GM12864 (cell line): ENCODE measurements at regions not wholly inside any gene's neighbourhood (a gene's known extent, or its start where the extent isn't known, plus 50 kb on each side); places are given as distances from the start of the nearest gene placed in this dataset.

Experiments
- DNase-seq: peaks from one replicate; pipeline ENCODE4 v3.0.0-alpha.2; 2011; ENCODE audit warnings: low read depth
- H3K4me3 ChIP-seq: 2 replicates; pipeline ENCODE4 v1.5.1; 2011; ENCODE audit warnings: mild to moderate bottlenecking, low read depth, low read length, control low read depth
- TF ChIP-seq, protein P1 (sequence below): IDR thresholded peaks from 2 replicates; pipeline ENCODE4 v1.5.1; 2011; ENCODE audit warnings: low read depth, mild to moderate bottlenecking, moderate library complexity, low read length, control low read depth, inconsistent platforms; ENCODE audit errors: missing control alignments

DNA sequence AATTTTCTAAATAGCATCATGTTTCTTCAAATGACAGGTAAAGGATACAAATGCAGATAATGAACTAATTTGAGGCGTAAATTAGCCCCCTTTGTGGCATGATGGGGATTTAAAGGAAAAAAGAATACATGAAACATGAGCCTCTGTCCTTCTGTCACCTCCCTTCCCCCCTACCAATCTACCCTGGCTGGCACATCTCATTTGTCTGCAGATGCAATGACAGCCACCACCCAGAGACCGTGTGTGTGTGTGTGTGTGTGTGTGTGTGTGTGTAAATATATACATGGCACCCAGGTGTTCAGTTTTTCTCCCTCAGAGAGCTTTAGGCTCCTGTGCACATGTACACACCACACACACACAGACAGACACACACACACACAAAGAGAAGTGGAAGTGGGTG is 451.1 kb downstream of the RWDD3 start:
- DNase-seq = no peak
- TF ChIP-seq, protein P1, sequence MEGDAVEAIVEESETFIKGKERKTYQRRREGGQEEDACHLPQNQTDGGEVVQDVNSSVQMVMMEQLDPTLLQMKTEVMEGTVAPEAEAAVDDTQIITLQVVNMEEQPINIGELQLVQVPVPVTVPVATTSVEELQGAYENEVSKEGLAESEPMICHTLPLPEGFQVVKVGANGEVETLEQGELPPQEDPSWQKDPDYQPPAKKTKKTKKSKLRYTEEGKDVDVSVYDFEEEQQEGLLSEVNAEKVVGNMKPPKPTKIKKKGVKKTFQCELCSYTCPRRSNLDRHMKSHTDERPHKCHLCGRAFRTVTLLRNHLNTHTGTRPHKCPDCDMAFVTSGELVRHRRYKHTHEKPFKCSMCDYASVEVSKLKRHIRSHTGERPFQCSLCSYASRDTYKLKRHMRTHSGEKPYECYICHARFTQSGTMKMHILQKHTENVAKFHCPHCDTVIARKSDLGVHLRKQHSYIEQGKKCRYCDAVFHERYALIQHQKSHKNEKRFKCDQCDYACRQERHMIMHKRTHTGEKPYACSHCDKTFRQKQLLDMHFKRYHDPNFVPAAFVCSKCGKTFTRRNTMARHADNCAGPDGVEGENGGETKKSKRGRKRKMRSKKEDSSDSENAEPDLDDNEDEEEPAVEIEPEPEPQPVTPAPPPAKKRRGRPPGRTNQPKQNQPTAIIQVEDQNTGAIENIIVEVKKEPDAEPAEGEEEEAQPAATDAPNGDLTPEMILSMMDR = no peak
- H3K4me3 ChIP-seq = no peak overlapping the region

DNA sequence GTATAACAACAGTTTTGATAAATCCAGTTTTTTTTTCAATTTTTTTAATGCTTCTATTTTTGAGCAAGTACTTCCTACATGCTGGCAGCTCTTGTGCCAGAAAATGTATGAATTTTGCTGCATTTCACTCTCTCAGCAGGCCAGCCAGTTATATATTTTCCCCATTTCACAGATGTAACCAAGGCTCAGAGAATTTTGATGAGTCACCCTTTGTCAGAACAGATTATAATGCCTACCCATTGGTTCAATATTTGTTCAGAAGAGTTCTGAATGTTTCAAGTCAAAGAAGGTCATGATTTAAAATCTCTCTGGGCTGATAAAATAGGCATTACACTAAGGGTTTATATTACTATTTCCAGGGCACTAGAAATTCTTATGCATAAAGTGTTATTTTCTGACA is 452.2 kb downstream of the RWDD3 start:
- TF ChIP-seq, protein P1 = no peak
- no peak for DNase-seq
- H3K4me3 ChIP-seq = no peak overlapping the region

DNA sequence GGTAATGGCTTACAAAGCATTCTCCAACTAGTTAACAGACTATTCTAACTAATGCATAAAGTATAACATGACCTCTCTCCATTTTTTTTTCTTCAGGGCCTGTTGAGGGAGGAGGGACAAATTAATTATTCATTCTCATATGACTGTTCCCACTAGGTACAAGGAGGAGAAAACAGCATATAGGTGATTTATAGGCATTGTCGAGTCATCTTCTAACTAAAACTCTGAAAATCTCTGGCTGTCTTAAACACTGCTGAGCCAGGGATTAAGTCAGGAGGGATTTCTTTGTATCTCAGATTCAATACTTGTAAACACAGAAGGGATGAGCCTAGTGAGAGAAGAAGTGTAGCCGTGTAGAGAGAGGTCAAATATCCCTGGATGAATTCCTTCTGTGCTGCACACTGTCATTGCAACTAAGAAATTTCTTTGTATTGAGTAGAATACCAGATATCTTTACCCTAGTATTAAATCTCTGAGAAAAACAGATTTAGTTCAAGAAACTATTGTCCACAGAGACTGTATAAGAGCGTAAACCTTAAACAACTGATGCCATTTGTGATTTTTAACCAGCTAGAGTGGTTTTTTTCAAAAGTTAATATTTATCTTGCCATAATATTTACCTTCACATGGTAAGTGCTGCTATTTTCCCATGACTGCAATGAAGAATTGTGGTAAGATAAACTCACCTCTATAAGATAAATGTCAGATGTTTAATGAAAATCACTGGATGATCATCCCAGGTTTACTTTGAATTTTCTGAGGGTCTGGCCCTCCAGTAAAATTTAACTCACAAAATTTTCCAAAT is 465.3 kb downstream of the RWDD3 start:
- H3K4me3 ChIP-seq = no peak overlapping the region
- TF ChIP-seq, protein P1 = no peak
- DNase-seq = no peak

DNA sequence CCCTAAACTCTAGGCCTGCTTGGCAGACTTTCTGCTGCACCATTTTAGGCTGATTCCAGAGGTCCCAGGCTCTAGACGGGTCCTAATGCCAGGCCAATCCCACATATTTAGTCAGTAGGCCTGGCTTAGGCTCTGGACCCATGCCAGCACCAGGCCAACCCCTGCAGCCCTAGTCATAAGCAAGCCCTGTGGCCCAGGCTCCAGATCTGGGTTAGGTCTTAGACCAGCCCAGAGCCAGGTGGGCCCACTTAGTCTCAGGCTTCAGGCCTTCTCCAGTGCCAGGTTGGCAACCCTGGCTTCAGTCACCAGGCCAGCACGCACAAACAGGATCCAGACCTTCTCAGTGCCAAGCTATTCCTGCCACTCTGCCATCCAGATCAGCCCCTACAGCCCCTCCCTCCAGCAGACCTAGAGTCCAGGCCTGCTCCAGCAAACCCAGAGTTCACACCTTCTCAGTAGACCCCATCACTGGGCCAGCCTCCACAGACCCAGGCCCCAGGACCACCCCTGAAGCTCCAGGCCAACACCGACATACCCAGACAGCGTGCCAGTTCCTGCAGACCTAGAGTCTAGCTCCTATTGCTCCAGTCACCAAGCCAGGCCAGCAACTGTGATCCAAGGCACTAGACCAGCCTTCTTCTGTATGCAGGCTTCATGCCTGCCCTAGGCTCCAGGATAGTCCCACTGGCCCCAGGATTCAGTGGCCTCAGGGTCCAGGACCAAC is 467.6 kb downstream of the RWDD3 start:
- TF ChIP-seq, protein P1 = no peak
- no peak for DNase-seq
- no peak overlapping the region for H3K4me3 ChIP-seq

DNA sequence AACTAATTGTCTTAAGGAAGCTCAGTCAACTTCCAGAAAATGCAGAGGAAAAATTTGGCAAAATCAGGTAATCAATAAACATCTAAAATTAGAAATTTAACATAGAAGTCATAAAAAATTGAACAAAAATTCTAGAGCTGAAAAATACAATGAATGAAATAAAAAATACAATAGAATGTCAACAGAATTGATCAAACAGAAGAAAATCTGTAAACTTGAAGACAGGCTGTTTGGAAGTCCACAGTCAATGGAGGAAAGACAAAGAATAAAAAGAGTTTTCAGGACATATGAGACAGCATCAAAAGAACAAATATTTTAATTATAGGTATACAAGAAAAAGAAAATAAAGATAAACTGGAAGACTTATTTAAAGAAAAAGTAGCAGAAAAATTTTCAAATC is 469.0 kb downstream of the RWDD3 start:
- no peak overlapping the region for H3K4me3 ChIP-seq
- TF ChIP-seq, protein P1 = no peak
- DNase-seq = no peak

DNA sequence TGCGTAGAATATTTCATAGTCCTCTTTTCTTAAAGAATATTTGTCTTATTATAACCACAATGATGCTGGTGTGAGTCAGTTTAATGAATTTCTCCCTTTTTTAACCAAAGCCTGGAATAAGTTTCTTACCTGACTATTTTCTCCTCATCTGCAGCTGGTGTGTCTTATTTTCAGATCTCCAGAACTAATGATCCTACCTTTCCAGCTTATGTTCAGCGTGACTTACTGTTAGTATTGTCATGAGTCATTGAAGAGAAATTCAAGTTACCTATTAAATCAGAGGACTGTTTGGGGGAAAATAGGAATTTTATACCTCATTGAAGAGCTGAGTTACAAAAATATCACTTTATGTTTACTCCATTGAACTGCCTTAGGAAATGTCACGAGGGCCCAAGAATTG is 482.1 kb downstream of the RWDD3 start:
- TF ChIP-seq, protein P1 = no peak
- H3K4me3 ChIP-seq = no peak overlapping the region
- no peak for DNase-seq
